Testis (tissue), 2 donors: ENCODE measurements at regions not wholly inside any gene's neighbourhood (a gene's known extent, or its start where the extent isn't known, plus 50 kb on each side); places are given as distances from the start of the nearest gene placed in this dataset.

Experiments used
- DNase-seq: peaks from one replicate; pipeline ENCODE4 v3.0.0-alpha.2; 2019
- H3K27ac ChIP-seq, 2 donors: fragments of 200-600 bp; sonication (generic); one replicate each; pipeline ENCODE4 v1.5.1; 2019
- H3K27me3 ChIP-seq: fragments of 200-600 bp; sonication (generic); one replicate; pipeline ENCODE4 v1.5.1; 2019
- H3K36me3 ChIP-seq: fragments of 200-600 bp; sonication (generic); one replicate; pipeline ENCODE4 v1.5.1; 2017; ENCODE audit warnings: low read depth; ENCODE audit errors: missing control alignments
- H3K4me1 ChIP-seq: fragments of 200-600 bp; sonication (generic); one replicate; pipeline ENCODE4 v1.5.1; 2019
- H3K4me3 ChIP-seq, 2 donors: fragments of 200-600 bp; sonication (generic); one replicate each; pipeline ENCODE4 v1.5.1; 2017 to 2019
- H3K9me3 ChIP-seq: fragments of 200-600 bp; sonication (generic); one replicate; pipeline ENCODE4 v1.5.1; 2017
- POLR2A ChIP-seq: fragments of 450-650 bp; IDR thresholded peaks from one replicate; pipeline ENCODE4 v1.6.1; 2017; ENCODE audit warnings: antibody characterized with exemption, mild to moderate bottlenecking, moderate library complexity
- WGBS, 2 donors: methylation state at CpG; one replicate each; pipeline ENCODE4 v1.1.5; 2018; 5-methylcytosine and 5-hydroxymethylcytosine counted together
- intact Hi-C: fragments of 100-400 bp; cut with DNase I; formaldehyde crosslinking; loops from one replicate; pipeline ENCODE4 v1.15.1; 2023; ENCODE audit warnings: low total_unique reads
- TF ChIP-seq, protein P1 (sequence below), 3 experiments: fragments of 450-650 bp in 2 of 3; fragments of 200-600 bp in 1 of 3; sonication (generic) in 1 of 3; IDR thresholded peaks; one replicate each; pipeline ENCODE4 v1.5.1; 2016 to 2019; ENCODE audit warnings: antibody characterized with exemption in 3 of 3, mild to moderate bottlenecking in 2 of 3, moderate library complexity in 1 of 3

- intact Hi-C loops, result no loop called here
Measured at GRCh38 chr20:58153121-58153520, 75.3 kb downstream of the ANKRD60 start.

GRCh38 chr20:58150772-58151171 lies 77.7 kb downstream of the ANKRD60 start:
- H3K36me3 ChIP-seq, result no peaks in the 10 kb centered on the region
- H3K27me3 ChIP-seq, result no peaks in the 10 kb centered on the region
- no peak overlapping the region for H3K27ac ChIP-seq
- 39 to 52% methylated on average over 23 to 31 of the region's 31 CpGs for WGBS, 2 donors
- peak; percentile 59 for DNase-seq
- H3K9me3 ChIP-seq, result no peaks in the 10 kb centered on the region
- TF ChIP-seq, protein P1, sequence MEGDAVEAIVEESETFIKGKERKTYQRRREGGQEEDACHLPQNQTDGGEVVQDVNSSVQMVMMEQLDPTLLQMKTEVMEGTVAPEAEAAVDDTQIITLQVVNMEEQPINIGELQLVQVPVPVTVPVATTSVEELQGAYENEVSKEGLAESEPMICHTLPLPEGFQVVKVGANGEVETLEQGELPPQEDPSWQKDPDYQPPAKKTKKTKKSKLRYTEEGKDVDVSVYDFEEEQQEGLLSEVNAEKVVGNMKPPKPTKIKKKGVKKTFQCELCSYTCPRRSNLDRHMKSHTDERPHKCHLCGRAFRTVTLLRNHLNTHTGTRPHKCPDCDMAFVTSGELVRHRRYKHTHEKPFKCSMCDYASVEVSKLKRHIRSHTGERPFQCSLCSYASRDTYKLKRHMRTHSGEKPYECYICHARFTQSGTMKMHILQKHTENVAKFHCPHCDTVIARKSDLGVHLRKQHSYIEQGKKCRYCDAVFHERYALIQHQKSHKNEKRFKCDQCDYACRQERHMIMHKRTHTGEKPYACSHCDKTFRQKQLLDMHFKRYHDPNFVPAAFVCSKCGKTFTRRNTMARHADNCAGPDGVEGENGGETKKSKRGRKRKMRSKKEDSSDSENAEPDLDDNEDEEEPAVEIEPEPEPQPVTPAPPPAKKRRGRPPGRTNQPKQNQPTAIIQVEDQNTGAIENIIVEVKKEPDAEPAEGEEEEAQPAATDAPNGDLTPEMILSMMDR (IDR thresholded peaks at IDR 0.05), result no peak
- TF ChIP-seq POLR2A, result no peak
- H3K4me3 ChIP-seq, result peak overlapping the region in 1 of 2 donors; percentile 27
- intact Hi-C loops, result no loop called here
- H3K4me1 ChIP-seq, result peaks cover 9% of the 10 kb centered on the region

More at GRCh38 chr20:58153121-58153520, 75.3 kb downstream of the ANKRD60 start:
- DNase-seq, result no peak
- H3K36me3 ChIP-seq, result no peaks in the 10 kb centered on the region
- no peak overlapping the region for H3K4me3 ChIP-seq
- H3K4me1 ChIP-seq, result no peaks in the 10 kb centered on the region
- 44 to 50% methylated on average over 11 of the region's 11 CpGs for WGBS, 2 donors
- H3K9me3 ChIP-seq, result no peaks in the 10 kb centered on the region
- TF ChIP-seq, protein P1 (IDR thresholded peaks at IDR 0.05), result no peak
- no peaks in the 10 kb centered on the region for H3K27me3 ChIP-seq
- no peak overlapping the region for H3K27ac ChIP-seq

DNA sequence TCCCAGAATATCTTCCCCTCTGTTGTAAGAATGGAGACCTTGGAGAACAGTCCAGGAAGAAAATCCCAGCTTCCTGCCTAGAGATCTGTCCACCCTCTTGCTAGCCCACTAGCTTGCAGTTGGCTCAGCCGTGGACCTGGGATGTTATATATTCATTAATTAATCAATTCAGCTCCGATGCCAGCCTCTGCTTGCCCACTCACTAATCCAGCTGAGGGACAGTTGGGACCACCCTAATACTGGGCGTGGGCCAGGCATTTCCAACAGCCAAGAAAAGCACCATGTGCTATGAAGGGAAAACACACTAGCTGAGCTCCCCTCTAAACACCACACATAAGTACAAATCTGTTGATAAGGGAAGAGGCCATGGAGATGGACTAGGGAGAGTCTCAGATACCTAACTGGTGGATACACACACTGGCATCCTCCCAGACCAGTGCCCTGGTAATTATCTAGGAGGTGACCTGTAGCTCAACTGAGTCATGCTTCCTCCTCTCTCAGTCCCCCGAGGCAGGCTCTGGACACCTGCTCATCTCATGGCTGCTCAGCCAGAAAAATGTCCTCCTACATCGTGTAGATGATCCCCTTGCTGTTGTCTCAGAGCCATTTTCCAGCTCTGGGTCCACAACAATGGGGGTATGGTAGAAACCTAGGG lies 78.9 kb downstream of the ANKRD60 start:
- intact Hi-C loops, result no loop called here
- Histone ChIP-seq H3K9me3 (no peaks in the 10 kb centered on the region), H3K4me3 (no peak overlapping the region), H3K27me3 (no peaks in the 10 kb centered on the region), H3K36me3 (no peaks in the 10 kb centered on the region), H3K27ac (no peak overlapping the region), H3K4me1 (peaks cover 12% of the 10 kb centered on the region)
- WGBS, 2 donors, result 60 to 63% methylated on average over 5 of the region's 5 CpGs
- TF ChIP-seq, protein P1 (IDR thresholded peaks at IDR 0.05), result no peak
- no peak for TF ChIP-seq POLR2A
- no peak for DNase-seq

GRCh38 chr20:58148891-58149290 lies 79.6 kb downstream of the ANKRD60 start:
- no peak for DNase-seq
- H3K9me3 ChIP-seq, result no peaks in the 10 kb centered on the region
- no peaks in the 10 kb centered on the region for H3K27me3 ChIP-seq
- H3K36me3 ChIP-seq, result no peaks in the 10 kb centered on the region
- intact Hi-C loops, result no loop called here
- no peak overlapping the region for H3K4me3 ChIP-seq
- TF ChIP-seq, protein P1 (IDR thresholded peaks at IDR 0.05), result no peak
- no peak for TF ChIP-seq POLR2A
- peaks cover 12% of the 10 kb centered on the region for H3K4me1 ChIP-seq
- 66 to 80% methylated on average over 8 of the region's 8 CpGs for WGBS, 2 donors
- no peak overlapping the region for H3K27ac ChIP-seq
